ENCODE measurements at regions not wholly inside any gene's neighbourhood (a gene's known extent, or its start where the extent isn't known, plus 50 kb on each side); places are given as distances from the start of the nearest gene placed in this dataset.

DNA sequence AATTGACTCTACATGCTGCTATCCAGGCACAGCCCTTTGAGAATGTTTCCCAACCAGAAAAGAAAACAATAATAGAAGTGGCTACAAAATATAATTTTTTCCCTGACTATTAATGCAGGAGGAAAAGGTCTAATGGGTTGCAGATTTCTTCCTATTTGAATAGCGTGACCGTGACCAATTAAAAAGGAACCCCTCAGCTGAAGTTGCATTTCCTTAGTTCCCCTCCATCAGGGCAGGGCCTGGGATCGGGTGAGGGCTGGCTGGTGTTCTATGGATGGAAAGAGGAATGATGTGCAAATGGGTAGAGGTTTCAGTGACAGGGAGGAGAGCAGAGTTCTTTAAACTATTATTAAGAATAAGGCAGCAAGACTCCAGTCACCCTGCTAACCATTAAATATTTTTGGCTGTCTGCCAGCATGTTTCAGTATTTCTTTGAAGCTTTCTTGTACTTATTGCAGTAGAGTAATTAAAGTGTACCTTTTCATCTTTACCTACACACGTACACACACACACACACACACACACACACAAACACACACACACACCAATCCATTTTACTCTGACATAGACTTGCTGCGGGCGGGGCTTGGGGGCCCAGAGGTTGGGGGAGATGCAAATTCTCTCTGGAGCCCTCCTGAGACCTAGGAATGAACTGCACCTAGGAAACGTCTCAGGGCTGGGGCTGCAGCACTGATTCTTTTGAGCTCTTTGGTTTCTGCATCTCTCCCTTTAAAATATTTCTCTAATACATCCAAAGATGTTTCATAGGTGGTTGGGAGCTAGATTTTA is 154.8 kb upstream of the SLC35B3 start:
- no peaks in the 10 kb centered on the region for H3K4me1 ChIP-seq (ENCODE audit: control insufficient read depth in 1 of 2, insufficient read depth in 2 of 2, low read length in 2 of 2)
- H2AFZ ChIP-seq (ENCODE audit: low read depth, low read length, poor library complexity, severe bottlenecking) = no peak overlapping the region
- ATAC-seq = peak; percentile 89
- TF ChIP-seq ELF1 (IDR thresholded peaks at IDR 0.05; ENCODE audit: borderline replicate concordance, low read depth) (no peak), CTCF (IDR thresholded peaks at IDR 0.05 in 2 of 3, conservative IDR thresholded peaks at IDR 0.05 in 1 of 3; ENCODE audit: borderline replicate concordance in 1 of 3, insufficient read depth in 1 of 3, low read depth in 2 of 3, low read length in 2 of 3) (peak; percentile 5 to 42 (median 34); a peak in 5 of 6 replicates)
- no peak overlapping the region for H3K4me3 ChIP-seq (replicated peaks in 1 of 2; ENCODE audit: low read depth in 1 of 2, low read length in 2 of 2)
- no peaks in the 10 kb centered on the region for H3K9me2 ChIP-seq (ENCODE audit: insufficient read depth)
- peak; percentile 32 for DNase-seq (ENCODE audit: low read depth, low spot score)
- H3K27me3 ChIP-seq (ENCODE audit: insufficient read depth, low read length) = no peaks in the 10 kb centered on the region
- no peaks in the 10 kb centered on the region for H3K9me3 ChIP-seq (ENCODE audit: control insufficient read depth in 1 of 2, insufficient read depth in 1 of 2, low read depth in 1 of 2, low read length in 2 of 2)
- no peak overlapping the region for H3K9ac ChIP-seq (ENCODE audit: low read length)
- ChIA-PET POLR2A (no interaction called here), RAD21 (ENCODE audit: low non-redundant PET in 1 of 2, low total read pairs in 2 of 2, uncharacterized antibody in 2 of 2, unreplicated experiment in 2 of 2) (interaction anchor here in 1 of 2 experiments (0.7 kb wide), 1 partner anchor 614 kb away, joined by 3 read pairs; no protein-coding TSS in a partner anchor), CTCF (interaction anchor here (0.6 to 1.2 kb wide), 5 partner anchors 9 to 428 kb away, joined by 3 to 5 read pairs (median 3); no protein-coding TSS in a partner anchor)
- intact Hi-C loops (cut with micrococcal nuclease) = no loop called here
- H3K4me2 ChIP-seq (ENCODE audit: low read length) = no peak overlapping the region
- no peak overlapping the region for H3K27ac ChIP-seq (ENCODE audit: low read depth, low read length)
- H3K36me3 ChIP-seq (ENCODE audit: control insufficient read depth in 1 of 2, insufficient read depth in 2 of 2, low read length in 2 of 2) = no peaks in the 10 kb centered on the region
- no TSS peak for BruUV-seq (replicated peaks)
- no peaks in the 10 kb centered on the region for H3K79me2 ChIP-seq (ENCODE audit: insufficient read depth, low read length)
- no peaks in the 10 kb centered on the region for H4K20me1 ChIP-seq (ENCODE audit: insufficient read depth)

DNA sequence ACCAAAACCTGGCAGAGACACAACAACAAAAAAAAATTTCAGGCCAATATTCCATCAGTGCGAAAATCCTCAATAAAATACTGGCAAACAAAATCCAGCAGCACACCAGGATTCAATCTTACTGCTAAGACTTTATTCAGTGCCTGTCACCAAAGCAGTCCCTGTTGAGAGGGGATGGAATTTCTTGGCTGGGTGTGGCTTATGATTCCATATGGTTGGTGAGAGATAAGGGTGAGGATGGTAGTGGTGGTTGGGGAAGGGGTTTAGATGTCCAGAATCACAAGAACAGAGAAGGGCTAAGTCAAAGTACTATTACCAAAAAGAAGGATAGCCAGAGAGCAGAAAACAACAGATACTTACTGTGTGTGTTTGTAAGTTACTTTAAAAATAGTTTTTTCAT is 152.8 kb upstream of the SLC35B3 start:
- Histone ChIP-seq H2AFZ (ENCODE audit: low read depth, low read length, poor library complexity, severe bottlenecking) (no peak overlapping the region), H3K4me3 (replicated peaks in 1 of 2; ENCODE audit: low read depth in 1 of 2, low read length in 2 of 2) (no peak overlapping the region), H4K20me1 (ENCODE audit: insufficient read depth) (no peaks in the 10 kb centered on the region), H3K79me2 (ENCODE audit: insufficient read depth, low read length) (no peaks in the 10 kb centered on the region), H3K9me3 (ENCODE audit: control insufficient read depth in 1 of 2, insufficient read depth in 1 of 2, low read depth in 1 of 2, low read length in 2 of 2) (no peaks in the 10 kb centered on the region), H3K36me3 (ENCODE audit: control insufficient read depth in 1 of 2, insufficient read depth in 2 of 2, low read length in 2 of 2) (no peaks in the 10 kb centered on the region), H3K9ac (ENCODE audit: low read length) (no peak overlapping the region), H3K4me2 (ENCODE audit: low read length) (no peak overlapping the region), H3K9me2 (ENCODE audit: insufficient read depth) (no peaks in the 10 kb centered on the region), H3K4me1 (ENCODE audit: control insufficient read depth in 1 of 2, insufficient read depth in 2 of 2, low read length in 2 of 2) (no peaks in the 10 kb centered on the region), H3K27me3 (ENCODE audit: insufficient read depth, low read length) (no peaks in the 10 kb centered on the region), H3K27ac (ENCODE audit: low read depth, low read length) (no peak overlapping the region)
- POLR2A ChIA-PET = no interaction called here
- intact Hi-C loops (cut with micrococcal nuclease) = no loop called here
- no TSS peak for BruUV-seq (replicated peaks)
- DNase-seq (ENCODE audit: low read depth, low spot score) = no peak
- RAD21 ChIA-PET (ENCODE audit: low non-redundant PET in 1 of 2, low total read pairs in 2 of 2, uncharacterized antibody in 2 of 2, unreplicated experiment in 2 of 2) = no interaction called here
- CTCF ChIA-PET = no interaction called here
- no peak for ATAC-seq
- TF ChIP-seq ELF1 (IDR thresholded peaks at IDR 0.05; ENCODE audit: borderline replicate concordance, low read depth) (no peak), SIN3A (IDR thresholded peaks at IDR 0.05; ENCODE audit: low read depth) (no peak), JUND (IDR thresholded peaks at IDR 0.05) (no peak), ZFX (IDR thresholded peaks at IDR 0.05) (no peak), YY1 (IDR thresholded peaks at IDR 0.05; ENCODE audit: extremely low read depth, insufficient replicate concordance, low read depth, low read length) (no peak), ATF3 (IDR thresholded peaks at IDR 0.05) (no peak), CTCF (IDR thresholded peaks at IDR 0.05 in 2 of 3, conservative IDR thresholded peaks at IDR 0.05 in 1 of 3; ENCODE audit: borderline replicate concordance in 1 of 3, insufficient read depth in 1 of 3, low read depth in 2 of 3, low read length in 2 of 3) (no peak), FOSL1 (IDR thresholded peaks at IDR 0.05; ENCODE audit: low read depth) (no peak), MAX (IDR thresholded peaks at IDR 0.05) (no peak)
